PFSK-1 (cell line): ENCODE measurements at regions not wholly inside any gene's neighbourhood (a gene's known extent, or its start where the extent isn't known, plus 50 kb on each side); places are given as distances from the start of the nearest gene placed in this dataset.

Experiments
- FOXP2 ChIP-seq: optimal IDR thresholded peaks from 2 replicates; pipeline ENCODE3; 2011; ENCODE audit warnings: borderline replicate concordance, control low read depth, inconsistent platforms; ENCODE audit not compliant: insufficient read depth; ENCODE audit errors: extremely low read length, extremely low read depth
- POLR2AphosphoS5 ChIP-seq: IDR thresholded peaks from 2 replicates; pipeline ENCODE4 v1.6.1; 2012; ENCODE audit warnings: low read depth, mild to moderate bottlenecking, control low read depth, low read length, moderate library complexity
- REST ChIP-seq, 2 experiments: IDR thresholded peaks; 2 replicates each; pipeline versions ENCODE4 v1.6.1 to v1.8.0; 2011 to 2012; ENCODE audit warnings: low read depth in 2 of 2, low read length in 2 of 2, control low read depth in 1 of 2, inconsistent platforms in 1 of 2, mild to moderate bottlenecking in 1 of 2, moderate library complexity in 1 of 2; ENCODE audit not compliant: insufficient read depth in 1 of 2
- SIN3A ChIP-seq: IDR thresholded peaks from 2 replicates; pipeline ENCODE4 v1.6.1; 2012; ENCODE audit warnings: mild to moderate bottlenecking, low read length, moderate library complexity, borderline replicate concordance; ENCODE audit not compliant: insufficient read depth
- TAF1 ChIP-seq: IDR thresholded peaks from 2 replicates; pipeline ENCODE4 v1.6.1; 2012; ENCODE audit warnings: low read length, control low read depth, borderline replicate concordance; ENCODE audit not compliant: insufficient read depth

GRCh38 chr20:50277064-50277415, 86.4 kb downstream of the CEBPB start:
- TF ChIP-seq FOXP2 (no peak), TAF1 (no peak)

- TF ChIP-seq SIN3A = no peak
- no peak for TF ChIP-seq REST (IDR thresholded peaks at IDR 0.05; ENCODE audit: insufficient read depth in 1 of 2, low read depth in 2 of 2, low read length in 2 of 2)
- TF ChIP-seq FOXP2 = no peak
- TF ChIP-seq POLR2AphosphoS5 = no peak
- no peak for TF ChIP-seq TAF1
These were observed 87.1 kb downstream of the CEBPB start for GRCh38 chr20:50277460-50278376.

- TF ChIP-seq REST (IDR thresholded peaks at IDR 0.05; ENCODE audit: insufficient read depth in 1 of 2, low read depth in 2 of 2, low read length in 2 of 2) = no peak
- no peak for TF ChIP-seq POLR2AphosphoS5
- TF ChIP-seq SIN3A = no peak
- TF ChIP-seq FOXP2 = no peak
- no peak for TF ChIP-seq TAF1
These were observed 87.7 kb downstream of the CEBPB start for GRCh38 chr20:50278377-50278683.

GRCh38 chr20:50278684-50279531, 88.3 kb downstream of the CEBPB start:
- TF ChIP-seq SIN3A (no peak), FOXP2 (no peak), TAF1 (no peak), POLR2AphosphoS5 (no peak), REST (IDR thresholded peaks at IDR 0.05; ENCODE audit: insufficient read depth in 1 of 2, low read depth in 2 of 2, low read length in 2 of 2) (no peak)

GRCh38 chr20:50279988-50280850, 89.6 kb downstream of the CEBPB start:
- TF ChIP-seq REST (IDR thresholded peaks at IDR 0.05; ENCODE audit: insufficient read depth in 1 of 2, low read depth in 2 of 2, low read length in 2 of 2) = no peak
- no peak for TF ChIP-seq POLR2AphosphoS5
- TF ChIP-seq SIN3A = no peak
- no peak for TF ChIP-seq TAF1
- no peak for TF ChIP-seq FOXP2
